ENCODE measurements at regions not wholly inside any gene's neighbourhood (a gene's known extent, or its start where the extent isn't known, plus 50 kb on each side); places are given as distances from the start of the nearest gene placed in this dataset.

GRCh38 chr13:30026093-30026492 is 175.7 kb upstream of the UBL3 start:
- no peak for TF ChIP-seq CTCF (IDR thresholded peaks at IDR 0.05)
- no peak for TF ChIP-seq POLR2A (IDR thresholded peaks at IDR 0.05)
